NCI-H1436 (cell line): ENCODE measurements at regions not wholly inside any gene's neighbourhood (a gene's known extent, or its start where the extent isn't known, plus 50 kb on each side); places are given as distances from the start of the nearest gene placed in this dataset.
"Not testable (repeated sequence)": the region's sequence is repeated elsewhere in the genome, so short reads cannot be mapped to it uniquely, and the experiment has no call there.

Source experiments
- DNase-seq: peaks from one replicate; lab custom pipeline; 2025; lab: John Stamatoyannopoulos, UW

DNA sequence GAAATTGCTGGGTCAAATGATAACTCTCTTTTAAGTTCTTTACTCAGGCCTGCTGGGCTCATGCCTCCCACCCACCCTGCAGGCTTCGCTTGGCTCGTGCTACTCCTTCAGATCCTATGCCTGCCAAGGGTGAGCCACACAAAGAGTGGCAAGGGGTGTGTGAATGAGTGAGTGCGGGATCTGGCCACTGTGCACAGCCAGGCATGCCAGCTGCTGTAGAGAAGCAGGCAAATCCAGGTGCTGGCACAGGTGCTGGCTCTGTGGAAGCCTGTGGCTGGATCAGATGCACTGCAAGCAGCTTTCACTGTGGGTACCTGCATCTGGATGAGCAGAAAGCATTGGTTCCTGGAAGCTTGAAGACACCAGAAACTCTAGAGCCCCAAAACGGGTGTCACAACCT lies 1055.7 kb upstream of the EPHA6 start:
- no peak for DNase-seq

DNA sequence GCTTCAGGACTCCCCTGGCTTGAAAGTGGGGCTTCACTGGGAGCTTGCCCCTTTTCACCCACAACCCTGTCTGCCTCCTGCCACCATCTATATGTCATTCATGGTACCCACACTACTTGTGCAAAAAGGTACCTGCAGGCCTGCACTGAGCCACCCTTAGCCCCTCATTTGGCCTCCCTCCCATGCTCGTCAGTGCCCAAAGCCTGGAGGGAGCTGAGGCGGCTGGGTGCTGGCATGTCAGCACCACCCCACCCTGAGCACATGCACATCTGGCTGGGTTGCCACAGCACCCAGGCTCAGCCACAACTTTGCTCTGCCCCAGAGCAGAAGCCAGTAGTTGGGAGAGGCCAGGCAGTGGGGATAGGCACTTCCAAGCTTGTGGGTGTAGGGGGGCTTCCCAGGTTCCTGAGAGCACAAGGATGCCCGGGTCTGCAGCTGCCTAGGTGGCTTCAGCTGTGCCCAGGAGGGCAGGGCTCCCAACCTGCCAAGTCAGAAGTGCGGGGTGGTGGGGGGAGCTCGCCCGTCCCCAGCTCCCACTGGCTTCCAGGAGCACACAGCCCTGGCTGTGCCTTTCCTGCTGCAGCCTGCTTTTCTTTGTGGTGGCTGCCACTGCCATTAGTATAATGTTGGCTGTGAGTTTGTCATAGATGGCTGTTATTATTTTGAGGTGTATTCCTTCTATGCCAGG lies 1054.6 kb upstream of the EPHA6 start:
- no peak for DNase-seq

GRCh38 chr3:95775486-95776094 lies 1038.8 kb upstream of the EPHA6 start:
- DNase-seq: no peak

- DNase-seq: no peak
These were observed 1032.8 kb upstream of the EPHA6 start for GRCh38 chr3:95781598-95781997.

DNA sequence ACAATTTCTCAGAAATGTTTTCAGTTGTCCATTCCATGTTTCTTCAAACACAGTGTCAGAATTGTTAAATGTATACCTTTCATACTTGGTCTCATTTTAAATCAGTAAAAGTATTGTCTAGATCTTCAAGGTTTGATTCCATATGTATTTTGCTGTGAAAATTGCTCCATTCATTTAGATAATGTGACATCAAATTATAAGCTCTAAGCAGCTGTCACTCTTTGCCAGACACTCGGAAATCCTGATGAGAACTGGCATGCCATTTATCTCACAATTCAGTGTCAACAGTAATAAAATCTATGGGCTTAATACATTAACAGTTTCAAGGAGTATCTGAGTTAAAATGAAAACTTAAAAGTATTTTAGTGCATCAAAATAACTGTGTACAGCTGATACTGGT lies 1025.3 kb upstream of the EPHA6 start:
- DNase-seq: no peak

GRCh38 chr3:95797081-95797480 lies 1017.3 kb upstream of the EPHA6 start:
- no peak for DNase-seq

GRCh38 chr3:95798628-95799027 lies 1015.8 kb upstream of the EPHA6 start:
- DNase-seq: no peak

- no peak for DNase-seq
These were observed 1003.9 kb upstream of the EPHA6 start for GRCh38 chr3:95810462-95810861.

DNA sequence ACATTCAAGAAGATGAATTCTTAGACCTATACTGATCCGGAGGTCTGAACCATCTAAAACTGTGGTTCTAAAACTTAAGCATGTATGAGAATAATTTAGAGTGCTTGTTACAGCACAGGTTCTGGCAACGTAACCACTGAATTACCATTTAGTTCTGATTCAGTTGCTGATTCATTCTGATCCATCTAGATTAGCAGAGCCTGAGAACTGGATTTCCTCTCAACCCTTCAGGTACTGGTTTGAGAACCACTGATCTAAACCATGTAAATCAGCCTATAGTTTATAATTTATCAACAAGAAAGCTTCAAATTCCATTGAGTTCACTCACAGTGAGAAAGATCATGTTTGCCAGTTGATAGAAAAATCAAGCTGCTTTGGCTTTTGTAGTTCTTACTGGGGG lies 1001.1 kb upstream of the EPHA6 start:
- no peak for DNase-seq

DNA sequence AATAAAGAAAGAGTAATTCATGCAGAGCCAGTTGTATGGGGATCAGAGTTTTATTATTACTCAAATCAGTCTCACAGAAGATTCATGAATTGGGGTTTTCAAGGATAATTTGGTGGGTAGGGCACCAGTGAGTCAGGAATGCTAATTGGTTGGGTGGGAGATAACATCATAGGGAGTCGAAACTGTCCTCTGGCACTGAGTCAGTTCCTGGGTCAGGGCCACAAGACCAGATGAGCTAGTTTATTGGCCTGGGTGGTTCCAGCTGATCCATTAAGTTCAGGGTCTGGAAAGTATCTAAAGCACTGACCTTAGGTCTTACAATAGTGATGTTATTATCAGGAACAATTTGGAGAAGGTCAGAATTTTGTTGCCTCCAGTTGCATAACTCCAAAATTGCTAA lies 998.6 kb upstream of the EPHA6 start:
- no peak for DNase-seq

GRCh38 chr3:95826419-95826818 lies 988.0 kb upstream of the EPHA6 start:
- DNase-seq: no peak

DNA sequence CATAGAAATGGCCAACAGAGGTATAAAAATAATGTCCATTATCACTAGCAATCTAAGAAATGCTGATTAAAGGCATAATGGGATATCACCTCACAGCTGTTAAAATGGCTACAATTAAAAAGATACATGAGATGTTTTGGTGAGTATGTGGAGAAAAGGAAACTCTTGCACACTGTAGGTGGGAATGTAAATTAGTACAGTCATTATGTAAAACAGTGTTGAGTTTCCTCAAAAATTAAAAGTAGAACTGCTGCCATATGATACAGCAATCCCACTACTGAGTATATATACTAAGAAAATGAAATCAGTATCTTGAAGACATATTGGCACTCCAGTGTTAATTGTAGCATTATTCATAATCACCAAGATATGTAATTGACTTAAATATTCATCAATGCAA lies 982.2 kb upstream of the EPHA6 start:
- no peak for DNase-seq

DNA sequence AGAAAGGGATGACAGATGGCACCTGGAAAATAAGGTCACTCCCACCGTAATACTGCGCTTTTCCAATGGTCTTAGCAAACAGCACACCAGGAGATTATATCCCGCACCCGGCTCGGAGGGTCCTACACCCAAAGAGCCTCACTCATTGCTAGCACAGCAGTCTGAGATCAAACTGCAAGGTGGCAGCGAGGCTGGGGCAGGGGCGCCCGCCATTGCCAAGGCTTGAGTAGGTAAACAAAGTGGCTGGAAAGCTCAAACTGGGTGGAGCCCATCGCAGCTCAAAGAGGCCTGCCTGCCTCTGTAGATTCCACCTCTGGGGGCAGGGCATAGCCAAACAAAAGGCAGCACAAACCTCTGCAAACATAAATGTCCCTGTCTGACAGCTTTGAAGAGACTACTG lies 953.8 kb upstream of the EPHA6 start:
- DNase-seq: not testable (repeated sequence)

DNA sequence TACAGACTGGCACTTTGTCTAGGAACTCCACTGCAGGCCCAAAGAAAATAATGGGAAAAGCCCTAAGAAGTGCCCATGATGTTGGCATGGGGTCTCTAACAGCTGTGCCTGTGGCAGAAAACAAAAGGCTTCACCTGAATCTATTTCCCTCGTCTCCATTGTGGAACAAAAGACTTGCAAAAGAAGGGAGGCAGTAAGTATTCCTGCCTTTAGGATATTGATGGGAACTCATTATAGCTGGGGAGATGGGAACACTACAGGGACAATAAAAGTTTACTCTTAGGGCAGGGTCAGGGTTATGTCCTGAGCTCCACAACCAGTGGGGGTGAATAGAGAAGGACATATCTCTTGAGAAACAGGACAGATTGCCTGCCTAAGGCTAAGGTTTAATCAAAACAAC lies 930.6 kb upstream of the EPHA6 start:
- no peak for DNase-seq

DNA sequence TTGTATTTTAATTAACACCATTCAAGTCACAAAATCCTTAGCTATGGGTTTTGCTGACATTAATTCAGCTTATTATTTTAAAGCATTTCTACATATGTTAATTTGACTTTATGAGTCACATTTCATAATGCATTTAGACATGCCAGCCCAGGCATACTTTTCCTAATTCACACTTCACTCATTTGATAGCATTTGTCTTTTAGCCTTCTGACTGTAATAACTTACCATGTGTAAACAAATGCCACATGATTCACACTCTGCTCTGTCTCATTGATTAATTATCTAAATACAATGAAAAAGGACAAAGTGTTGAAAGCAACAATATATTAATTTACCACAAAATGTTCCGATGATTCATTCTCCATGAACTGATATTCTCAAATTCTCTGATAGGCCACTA lies 927.8 kb upstream of the EPHA6 start:
- DNase-seq: no peak

DNA sequence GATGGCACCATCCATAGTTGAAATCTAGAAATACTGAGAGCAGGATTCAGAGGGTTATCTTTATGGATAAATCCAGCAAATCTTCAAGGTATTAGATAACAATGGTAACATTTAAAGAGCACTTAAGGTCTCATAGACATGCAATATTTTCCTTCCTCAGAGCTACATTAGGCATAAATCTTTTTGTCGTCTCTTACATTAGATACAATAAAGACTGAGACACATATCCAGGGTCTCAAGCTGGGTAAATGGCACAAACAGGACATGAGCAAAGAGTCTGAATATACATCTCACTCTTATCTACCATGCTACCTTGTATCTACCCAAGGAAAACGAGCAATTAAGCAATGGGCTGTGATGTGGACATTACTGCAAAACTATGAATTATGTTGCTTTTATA lies 927.3 kb upstream of the EPHA6 start:
- no peak for DNase-seq

DNA sequence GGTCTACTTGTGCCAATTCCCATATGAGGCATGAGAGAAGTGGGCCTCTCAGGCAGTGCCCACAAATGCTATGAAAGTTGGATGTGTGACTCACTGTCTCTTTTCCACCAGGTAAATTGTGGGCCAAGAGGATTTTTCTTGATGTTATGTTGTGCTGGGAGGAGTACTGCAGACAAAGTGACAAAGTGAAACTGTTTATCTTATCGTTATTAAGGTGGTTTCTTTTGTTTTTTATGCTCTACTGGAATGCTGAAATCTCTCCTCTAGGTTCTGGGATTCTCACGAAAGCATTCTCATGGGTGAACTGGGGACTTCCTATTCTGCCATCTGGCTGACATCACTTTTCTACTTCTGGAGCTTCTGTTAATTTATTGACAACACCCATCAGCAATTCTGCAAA lies 919.6 kb upstream of the EPHA6 start:
- no peak for DNase-seq

GRCh38 chr3:95899494-95899893 lies 914.9 kb upstream of the EPHA6 start:
- no peak for DNase-seq

DNA sequence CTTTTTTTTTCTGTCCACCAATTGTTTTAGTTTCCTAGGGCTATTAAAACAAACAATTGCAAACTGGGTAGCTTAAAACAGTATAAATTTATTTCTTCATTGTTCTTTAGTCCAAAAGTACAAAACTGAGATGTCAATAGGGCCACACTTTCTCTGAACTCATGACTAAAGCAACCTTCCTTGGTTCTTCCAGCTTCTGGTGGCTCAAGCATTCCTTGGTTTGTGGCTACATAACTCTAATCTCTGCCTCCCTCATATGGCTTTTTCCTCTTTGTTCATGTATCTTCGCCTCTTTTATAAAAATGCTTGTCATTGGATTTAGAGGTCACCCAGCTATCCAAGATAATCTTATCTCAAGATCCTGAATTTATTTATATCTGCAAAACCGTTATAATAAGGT lies 914.5 kb upstream of the EPHA6 start:
- no peak for DNase-seq

DNA sequence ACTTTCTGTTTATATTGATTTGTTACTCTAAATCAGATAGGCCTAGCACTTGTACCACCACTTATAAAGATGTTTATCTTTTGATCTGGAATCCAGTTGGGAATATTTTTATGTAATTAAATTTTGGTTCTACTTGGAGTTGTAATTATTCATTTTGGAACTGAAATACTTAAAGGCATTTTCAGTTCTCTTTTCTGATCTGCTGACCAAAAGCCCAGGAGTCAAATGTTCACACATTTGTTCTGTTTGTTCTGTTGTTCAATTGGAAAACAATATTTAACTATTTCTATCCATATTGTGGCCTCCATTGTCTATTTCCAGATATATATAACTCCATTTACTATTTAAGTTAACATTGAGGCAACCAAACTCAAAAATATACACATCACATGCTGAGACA lies 912.4 kb upstream of the EPHA6 start:
- no peak for DNase-seq

- DNase-seq: no peak
These were observed 909.2 kb upstream of the EPHA6 start for GRCh38 chr3:95905182-95905581.

- DNase-seq: no peak
These were observed 902.6 kb upstream of the EPHA6 start for GRCh38 chr3:95911767-95912166.

DNA sequence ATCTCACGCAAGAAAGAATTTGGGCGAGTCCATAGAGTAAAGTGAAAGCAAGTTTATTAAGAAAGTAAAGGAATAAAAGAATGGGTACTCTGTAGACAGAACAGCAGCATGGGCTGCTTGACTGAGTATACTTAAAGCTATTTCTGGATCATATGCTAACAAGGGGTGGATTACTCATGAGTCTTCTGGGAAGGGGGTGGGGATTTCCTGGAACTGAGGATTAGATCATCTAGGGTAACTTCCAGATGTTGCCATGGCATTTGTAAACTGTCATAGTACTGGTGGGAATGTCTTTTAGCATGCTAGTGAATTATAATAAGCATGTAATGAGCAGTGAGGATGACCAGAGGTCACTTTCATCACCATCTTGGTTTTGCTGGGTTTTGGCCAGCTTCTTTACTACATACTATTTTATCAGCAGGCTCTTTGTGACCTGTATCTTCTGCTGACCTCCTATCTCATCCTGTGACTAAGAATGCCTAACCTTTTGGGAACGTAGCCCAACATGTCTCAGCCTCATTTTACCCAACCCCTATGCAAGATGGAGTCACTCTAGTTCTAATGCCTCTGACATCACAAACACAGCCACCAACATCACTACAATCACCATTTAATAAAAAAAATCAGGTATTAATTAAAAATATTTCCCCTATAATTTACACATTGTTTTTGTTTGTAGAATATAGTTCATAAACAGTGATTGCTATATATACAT lies 890.7 kb upstream of the EPHA6 start:
- DNase-seq: no peak
